Urinary bladder (tissue), 3 donors: ENCODE measurements at regions not wholly inside any gene's neighbourhood (a gene's known extent, or its start where the extent isn't known, plus 50 kb on each side); places are given as distances from the start of the nearest gene placed in this dataset.

Source experiments
- DNase-seq: peaks from one replicate; pipeline ENCODE4 v3.0.0-alpha.2; 2015; ENCODE audit errors: extremely low spot score
- H3K27ac ChIP-seq: one replicate; pipeline ENCODE4 v1.5.1; 2013; ENCODE audit warnings: low read depth, mild to moderate bottlenecking, moderate library complexity
- H3K36me3 ChIP-seq: one replicate; pipeline ENCODE4 v1.6.1; 2013; ENCODE audit warnings: mild to moderate bottlenecking, moderate library complexity; ENCODE audit not compliant: insufficient read depth
- H3K4me1 ChIP-seq: one replicate; pipeline ENCODE4 v1.6.1; 2013; ENCODE audit warnings: mild to moderate bottlenecking, moderate library complexity; ENCODE audit not compliant: insufficient read depth
- H3K4me3 ChIP-seq: one replicate; pipeline ENCODE4 v1.5.1; 2013; ENCODE audit warnings: low read depth, low read length
- WGBS: extraction: QIAGEN DNeasy Blood & Tissue Kit; methylation state at CpG from one replicate; pipeline ENCODE4 v1.1.7; 2013; 5-methylcytosine and 5-hydroxymethylcytosine counted together
- donor health status: healthy with polysubstance abuse.
- donor health status: healthy.

GRCh38 chr4:128390475-128390996 is 102.9 kb upstream of the PGRMC2 start:
- H3K4me1 ChIP-seq: peaks cover 4% of the 10 kb centered on the region
- H3K36me3 ChIP-seq: no peaks in the 10 kb centered on the region
- WGBS: 58% methylated on average over 5 of the region's 5 CpGs
- DNase-seq: no peak
- no peak overlapping the region for H3K4me3 ChIP-seq
- no peak overlapping the region for H3K27ac ChIP-seq

- H3K36me3 ChIP-seq: no peaks in the 10 kb centered on the region
- WGBS: 91% methylated on average over 2 of the region's 2 CpGs
- no peak for DNase-seq
- H3K4me1 ChIP-seq: peaks cover 6% of the 10 kb centered on the region
- no peak overlapping the region for H3K4me3 ChIP-seq
- no peak overlapping the region for H3K27ac ChIP-seq
Measured at GRCh38 chr4:128388796-128389195, 101.2 kb upstream of the PGRMC2 start.

GRCh38 chr4:128388352-128388630 is 100.7 kb upstream of the PGRMC2 start:
- peaks cover 4% of the 10 kb centered on the region for H3K4me1 ChIP-seq
- WGBS: 81% methylated on average over 3 of the region's 3 CpGs
- H3K4me3 ChIP-seq: no peak overlapping the region
- no peaks in the 10 kb centered on the region for H3K36me3 ChIP-seq
- DNase-seq: no peak
- no peak overlapping the region for H3K27ac ChIP-seq

GRCh38 chr4:128387600-128388351 is 100.2 kb upstream of the PGRMC2 start:
- peaks cover 4% of the 10 kb centered on the region for H3K4me1 ChIP-seq

GRCh38 chr4:128386761-128387599 is 99.4 kb upstream of the PGRMC2 start:
- no peaks in the 10 kb centered on the region for H3K36me3 ChIP-seq

More at GRCh38 chr4:128387600-128388351, 100.2 kb upstream of the PGRMC2 start:
- DNase-seq: no peak
- 65% methylated on average over 2 of the region's 2 CpGs for WGBS
- Histone ChIP-seq H3K4me3 (no peak overlapping the region), H3K27ac (peak overlapping the region; percentile 75), H3K36me3 (no peaks in the 10 kb centered on the region)

GRCh38 chr4:128385683-128386304 is 98.2 kb upstream of the PGRMC2 start:
- Histone ChIP-seq H3K27ac (peak overlapping the region; percentile 78), H3K4me3 (no peak overlapping the region), H3K4me1 (peaks cover 4% of the 10 kb centered on the region), H3K36me3 (no peaks in the 10 kb centered on the region)
- 36% methylated on average over 3 of the region's 3 CpGs for WGBS
- DNase-seq: no peak

More at GRCh38 chr4:128386761-128387599, 99.4 kb upstream of the PGRMC2 start:
- Histone ChIP-seq H3K27ac (peak overlapping the region; percentile 75), H3K4me3 (no peak overlapping the region), H3K4me1 (peaks cover 4% of the 10 kb centered on the region)
- 18% methylated on average over 15 of the region's 15 CpGs for WGBS
- DNase-seq: peak; percentile 51

GRCh38 chr4:128384765-128385598 is 97.4 kb upstream of the PGRMC2 start:
- 75% methylated on average over 12 of the region's 12 CpGs for WGBS
- DNase-seq: no peak
- no peaks in the 10 kb centered on the region for H3K36me3 ChIP-seq
- peaks cover 2% of the 10 kb centered on the region for H3K4me1 ChIP-seq
- peak overlapping the region; percentile 33 for H3K27ac ChIP-seq
- no peak overlapping the region for H3K4me3 ChIP-seq

GRCh38 chr4:128384091-128384520 is 96.5 kb upstream of the PGRMC2 start:
- H3K4me1 ChIP-seq: peaks cover 2% of the 10 kb centered on the region
- H3K4me3 ChIP-seq: no peak overlapping the region
- DNase-seq: no peak
- H3K27ac ChIP-seq: peak overlapping the region; percentile 54
- no peaks in the 10 kb centered on the region for H3K36me3 ChIP-seq
- 49% methylated on average over 2 of the region's 2 CpGs for WGBS

GRCh38 chr4:128381748-128382559 is 94.3 kb upstream of the PGRMC2 start:
- no peaks in the 10 kb centered on the region for H3K36me3 ChIP-seq
- no peak overlapping the region for H3K27ac ChIP-seq
- WGBS: 70% methylated on average over 4 of the region's 4 CpGs
- peaks cover 2% of the 10 kb centered on the region for H3K4me1 ChIP-seq
- DNase-seq: no peak
- no peak overlapping the region for H3K4me3 ChIP-seq

GRCh38 chr4:128380306-128380705 is 92.7 kb upstream of the PGRMC2 start:
- Histone ChIP-seq H3K36me3 (no peaks in the 10 kb centered on the region), H3K4me3 (no peak overlapping the region), H3K27ac (no peak overlapping the region), H3K4me1 (peaks cover 2% of the 10 kb centered on the region)
- no peak for DNase-seq
- 93% methylated on average over 4 of the region's 4 CpGs for WGBS

- WGBS: 78% methylated on average over 3 of the region's 3 CpGs
- DNase-seq: no peak
- H3K4me3 ChIP-seq: no peak overlapping the region
- H3K27ac ChIP-seq: no peak overlapping the region
- no peaks in the 10 kb centered on the region for H3K36me3 ChIP-seq
- peaks cover 2% of the 10 kb centered on the region for H3K4me1 ChIP-seq
Measured at GRCh38 chr4:128379860-128380259, 92.2 kb upstream of the PGRMC2 start.

GRCh38 chr4:128378668-128379067 is 91.1 kb upstream of the PGRMC2 start:
- Histone ChIP-seq H3K4me1 (no peaks in the 10 kb centered on the region), H3K27ac (no peak overlapping the region), H3K36me3 (no peaks in the 10 kb centered on the region), H3K4me3 (no peak overlapping the region)
- no peak for DNase-seq
- 84% methylated on average over 3 of the region's 3 CpGs for WGBS
